ENCODE measurements at regions not wholly inside any gene's neighbourhood (a gene's known extent, or its start where the extent isn't known, plus 50 kb on each side); places are given as distances from the start of the nearest gene placed in this dataset.

GRCh38 chr18:45488645-45489044, 126.6 kb upstream of the SLC14A2 start:
- TF ChIP-seq CTCF (conservative IDR thresholded peaks at IDR 0.05; ENCODE audit: low read depth, low read length) (no peak), ELK1 (IDR thresholded peaks at IDR 0.05; ENCODE audit: borderline replicate concordance, low read depth, low read length) (no peak), CEBPB (IDR thresholded peaks at IDR 0.05; ENCODE audit: low read depth, low read length) (no peak), BHLHE40 (IDR thresholded peaks at IDR 0.05; ENCODE audit: low read depth, low read length) (no peak), FOS (IDR thresholded peaks at IDR 0.05; ENCODE audit: low read depth, low read length) (no peak), POLR2A (IDR thresholded peaks at IDR 0.05; ENCODE audit: low read depth, low read length) (no peak)

Data from IMR-90 (cell line).